GM12878 (cell line): ENCODE measurements at regions not wholly inside any gene's neighbourhood (a gene's known extent, or its start where the extent isn't known, plus 50 kb on each side); places are given as distances from the start of the nearest gene placed in this dataset.

ENCODE experiments used
- ATAC-seq: fragments of 200-7000 bp; cut with Tn5 transposase; 3 replicates; pipeline ENCODE4 v1.9.1; 2020; ENCODE audit warnings: mild to moderate bottlenecking, moderate library complexity
- BruUV-seq: library from RNA; stranded (reverse); fragments of 400-500 nt; replicated peaks from 2 replicates; lab custom pipeline; 2021; lab: Mats Ljungman, UMichigan
- CTCF ChIA-PET: fragments of 300-600 bp; sonication (Branson Sonifier 250); formaldehyde crosslinking; extraction: SDS; loops from one replicate; lab custom pipeline; 2021; ENCODE audit warnings: inconsistent platforms; lab: Yijun Ruan, JAX
- POLR2A ChIA-PET: fragments of 350-600 bp; formaldehyde crosslinking; extraction: SDS; loops from one replicate; lab custom pipeline; 2021; ENCODE audit warnings: inconsistent platforms; lab: Charles Lee
- RAD21 ChIA-PET: fragments of 300-600 bp; sonication (Branson Sonifier 250); formaldehyde crosslinking; loops from one replicate; lab custom pipeline; 2023; ENCODE audit warnings: antibody characterized with exemption; ENCODE audit not compliant: unreplicated experiment; lab: Charles Lee
- SMC1A ChIA-PET: fragments of 300-600 bp; sonication (Branson Sonifier 250); formaldehyde crosslinking; loops from one replicate; lab custom pipeline; 2023; ENCODE audit not compliant: unreplicated experiment, uncharacterized antibody; lab: Charles Lee
- DNase-seq: peaks from one replicate; pipeline ENCODE4 v3.0.0-alpha.2; 2011; ENCODE audit warnings: low read depth, low spot score
- FAIRE-seq: peaks from 3 replicates; lab custom pipeline; 2011; peaks lifted over from hg19 to GRCh38; lab: Jason Lieb, UNC
- H2AFZ ChIP-seq: 2 replicates; pipeline ENCODE4 v1.6.0; 2011; ENCODE audit warnings: low read depth, low read length, control low read depth; ENCODE audit not compliant: control insufficient read depth
- H3K27ac ChIP-seq: 2 replicates; pipeline ENCODE4 v1.5.1; 2011; ENCODE audit warnings: control low read depth; ENCODE audit not compliant: control insufficient read depth, insufficient read depth
- H3K27me3 ChIP-seq, 2 experiments: replicated peaks in 1 of 2; 2 replicates each; pipeline versions ENCODE4 v1.6.0 to v1.6.1; 2011; ENCODE audit warnings: low read length in 1 of 2; ENCODE audit not compliant: control insufficient read depth in 2 of 2, insufficient read depth in 2 of 2
- H3K36me3 ChIP-seq, 2 experiments: 2 replicates each; pipeline ENCODE4 v1.5.1; 2011; ENCODE audit warnings: low read length in 1 of 2; ENCODE audit not compliant: control insufficient read depth in 2 of 2, insufficient read depth in 2 of 2
- H3K4me1 ChIP-seq: 2 replicates; pipeline ENCODE4 v1.6.1; 2011; ENCODE audit warnings: mild to moderate bottlenecking, low read length, moderate library complexity, mixed read lengths; ENCODE audit not compliant: control insufficient read depth, insufficient read depth
- H3K4me2 ChIP-seq: 2 replicates; pipeline ENCODE4 v1.6.0; 2011; ENCODE audit warnings: control low read depth; ENCODE audit not compliant: control insufficient read depth, insufficient read depth
- H3K4me3 ChIP-seq: fragments of 200-600 bp; sonication (generic); 2 replicates; pipeline ENCODE4 v1.5.1; 2016
- H3K79me2 ChIP-seq: 2 replicates; pipeline ENCODE4 v1.6.0; 2011; ENCODE audit warnings: low read length; ENCODE audit not compliant: control insufficient read depth, insufficient read depth
- H3K9ac ChIP-seq: 2 replicates; pipeline ENCODE4 v1.8.0; 2011; ENCODE audit warnings: low read length, control low read depth, mixed read lengths; ENCODE audit not compliant: control insufficient read depth, insufficient read depth
- H3K9me3 ChIP-seq: replicated peaks from 3 replicates; pipeline ENCODE4 v1.5.1; 2011; ENCODE audit warnings: mild to moderate bottlenecking, low read length; ENCODE audit not compliant: control insufficient read depth, insufficient read depth
- H4K20me1 ChIP-seq: 2 replicates; pipeline ENCODE4 v1.6.0; 2011; ENCODE audit not compliant: control insufficient read depth, insufficient read depth
- BHLHE40 ChIP-seq, 2 experiments: fragments of 450-650 bp in 1 of 2; IDR thresholded peaks; 2 replicates each; pipeline ENCODE4 v1.6.1; 2011 to 2017; ENCODE audit warnings: low read depth in 2 of 2, borderline replicate concordance in 1 of 2, improper control_type of control experiment in 1 of 2, low read length in 1 of 2, mild to moderate bottlenecking in 1 of 2
- CBX5 ChIP-seq: sonication (generic); IDR thresholded peaks from 2 replicates; pipeline ENCODE4 v1.6.1; 2016; ENCODE audit warnings: low read depth, moderate library complexity, mild to moderate bottlenecking, inconsistent platforms
- CHD1 ChIP-seq: IDR thresholded peaks from 2 replicates; pipeline ENCODE4 v1.6.1; 2012; ENCODE audit warnings: low read depth, low read length, improper control_type of control experiment
- LARP7 ChIP-seq: fragments of 450-650 bp; IDR thresholded peaks from 2 replicates; pipeline ENCODE4 v1.6.1; 2017; ENCODE audit warnings: mild to moderate bottlenecking
- MYB ChIP-seq: fragments of 150-350 bp; IDR thresholded peaks from 2 replicates; pipeline ENCODE4 v1.6.1; 2014; ENCODE audit warnings: mild to moderate bottlenecking, low read depth, low read length, borderline replicate concordance
- NRF1 ChIP-seq: conservative IDR thresholded peaks from 2 replicates; pipeline ENCODE4 v1.6.1; 2011; ENCODE audit warnings: mild to moderate bottlenecking, low read depth, low read length, improper control_type of control experiment
- in situ Hi-C: fragments of 300-500 bp; cut with MboI; formaldehyde crosslinking; loops from 9 replicates; pipeline ENCODE4 v1.14.3; 2018; ENCODE audit warnings: mixed read lengths
- intact Hi-C: fragments of 100-400 bp; cut with micrococcal nuclease; formaldehyde crosslinking; loops from one replicate; pipeline ENCODE4 v1.14.2; 2022; ENCODE audit not compliant: unreplicated experiment
- TF ChIP-seq, protein P1 (sequence below): IDR thresholded peaks from 2 replicates; pipeline ENCODE4 v1.6.1; 2012; ENCODE audit warnings: mild to moderate bottlenecking, low read depth, low read length

DNA sequence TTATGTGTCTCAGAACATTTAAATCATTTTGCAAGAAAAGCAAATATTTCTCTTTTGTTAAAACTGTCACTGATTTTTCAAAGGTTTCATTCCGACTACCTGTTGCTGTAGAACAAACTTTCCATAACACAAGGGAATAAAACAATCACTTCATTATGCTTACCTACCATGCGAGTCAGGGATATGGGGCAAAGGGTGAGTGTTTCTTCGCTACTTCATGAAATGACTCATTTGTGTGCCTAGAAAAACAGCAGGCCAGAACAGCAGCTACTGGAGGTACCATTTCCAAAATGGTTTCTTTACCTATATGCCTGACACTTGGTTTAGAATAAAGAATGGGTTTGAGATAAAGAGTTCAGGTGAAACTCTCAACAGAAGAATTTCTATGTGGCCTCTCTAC lies 712.5 kb downstream of the PLOD2 start (continued):
- TF ChIP-seq CHD1 (no peak), LARP7 (no peak)
- TF ChIP-seq, protein P1, sequence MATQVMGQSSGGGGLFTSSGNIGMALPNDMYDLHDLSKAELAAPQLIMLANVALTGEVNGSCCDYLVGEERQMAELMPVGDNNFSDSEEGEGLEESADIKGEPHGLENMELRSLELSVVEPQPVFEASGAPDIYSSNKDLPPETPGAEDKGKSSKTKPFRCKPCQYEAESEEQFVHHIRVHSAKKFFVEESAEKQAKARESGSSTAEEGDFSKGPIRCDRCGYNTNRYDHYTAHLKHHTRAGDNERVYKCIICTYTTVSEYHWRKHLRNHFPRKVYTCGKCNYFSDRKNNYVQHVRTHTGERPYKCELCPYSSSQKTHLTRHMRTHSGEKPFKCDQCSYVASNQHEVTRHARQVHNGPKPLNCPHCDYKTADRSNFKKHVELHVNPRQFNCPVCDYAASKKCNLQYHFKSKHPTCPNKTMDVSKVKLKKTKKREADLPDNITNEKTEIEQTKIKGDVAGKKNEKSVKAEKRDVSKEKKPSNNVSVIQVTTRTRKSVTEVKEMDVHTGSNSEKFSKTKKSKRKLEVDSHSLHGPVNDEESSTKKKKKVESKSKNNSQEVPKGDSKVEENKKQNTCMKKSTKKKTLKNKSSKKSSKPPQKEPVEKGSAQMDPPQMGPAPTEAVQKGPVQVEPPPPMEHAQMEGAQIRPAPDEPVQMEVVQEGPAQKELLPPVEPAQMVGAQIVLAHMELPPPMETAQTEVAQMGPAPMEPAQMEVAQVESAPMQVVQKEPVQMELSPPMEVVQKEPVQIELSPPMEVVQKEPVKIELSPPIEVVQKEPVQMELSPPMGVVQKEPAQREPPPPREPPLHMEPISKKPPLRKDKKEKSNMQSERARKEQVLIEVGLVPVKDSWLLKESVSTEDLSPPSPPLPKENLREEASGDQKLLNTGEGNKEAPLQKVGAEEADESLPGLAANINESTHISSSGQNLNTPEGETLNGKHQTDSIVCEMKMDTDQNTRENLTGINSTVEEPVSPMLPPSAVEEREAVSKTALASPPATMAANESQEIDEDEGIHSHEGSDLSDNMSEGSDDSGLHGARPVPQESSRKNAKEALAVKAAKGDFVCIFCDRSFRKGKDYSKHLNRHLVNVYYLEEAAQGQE = no peak

DNA sequence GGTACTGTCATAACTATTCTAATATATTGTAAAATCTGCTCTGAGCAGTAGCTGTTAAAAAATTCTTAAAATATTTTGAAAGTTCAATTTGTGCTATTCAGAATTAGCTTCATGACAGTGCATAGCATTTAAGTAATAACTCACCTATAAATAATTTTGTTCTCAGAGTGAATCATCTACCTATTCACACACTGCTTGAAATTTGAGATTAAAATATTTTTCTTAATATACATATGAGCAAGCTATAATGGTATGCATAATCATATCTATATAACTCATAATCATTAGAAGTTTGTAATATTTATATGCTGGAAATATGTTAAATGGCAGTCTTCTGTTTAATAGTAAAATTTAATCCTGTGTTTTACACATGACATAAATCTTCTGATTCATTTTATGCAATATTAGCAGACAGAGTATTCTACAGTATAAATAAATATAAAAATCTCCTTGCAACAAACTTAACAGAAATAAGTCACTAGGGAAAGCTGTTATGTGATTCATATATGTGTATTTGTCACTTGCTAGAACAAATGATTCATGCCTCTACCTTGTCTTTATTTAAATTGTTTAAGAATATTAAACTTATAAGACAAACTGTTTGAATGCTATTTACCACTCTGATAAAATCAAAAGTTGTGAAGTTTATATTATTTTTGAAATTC lies 710.8 kb downstream of the PLOD2 start:
- TF ChIP-seq NRF1 (no peak), MYB (no peak), CBX5 (no peak), BHLHE40 (IDR thresholded peaks at IDR 0.05; ENCODE audit: borderline replicate concordance in 1 of 2, low read depth in 2 of 2, low read length in 1 of 2) (no peak)
- Histone ChIP-seq H3K4me3 (no peak overlapping the region), H3K9me3 (no peaks in the 10 kb centered on the region), H4K20me1 (no peaks in the 10 kb centered on the region), H3K9ac (no peak overlapping the region), H3K27ac (no peak overlapping the region), H3K36me3 (no peaks in the 10 kb centered on the region), H2AFZ (no peak overlapping the region), H3K4me1 (no peaks in the 10 kb centered on the region), H3K27me3 (no peaks in the 10 kb centered on the region), H3K4me2 (no peak overlapping the region), H3K79me2 (no peaks in the 10 kb centered on the region)
- ChIA-PET CTCF (interaction anchor here (1.4 kb wide), 1 partner anchor 43 kb away, joined by 3 read pairs; no protein-coding TSS in a partner anchor), RAD21 (no interaction called here), POLR2A (no interaction called here), SMC1A (no interaction called here)
- ATAC-seq = no peak
- FAIRE-seq = no peak
- intact Hi-C loops (no loop called here), in situ Hi-C loops (no loop called here)
- no TSS peak for BruUV-seq
- DNase-seq = no peak
